ENCODE measurements at regions not wholly inside any gene's neighbourhood (a gene's known extent, or its start where the extent isn't known, plus 50 kb on each side); places are given as distances from the start of the nearest gene placed in this dataset.

DNA sequence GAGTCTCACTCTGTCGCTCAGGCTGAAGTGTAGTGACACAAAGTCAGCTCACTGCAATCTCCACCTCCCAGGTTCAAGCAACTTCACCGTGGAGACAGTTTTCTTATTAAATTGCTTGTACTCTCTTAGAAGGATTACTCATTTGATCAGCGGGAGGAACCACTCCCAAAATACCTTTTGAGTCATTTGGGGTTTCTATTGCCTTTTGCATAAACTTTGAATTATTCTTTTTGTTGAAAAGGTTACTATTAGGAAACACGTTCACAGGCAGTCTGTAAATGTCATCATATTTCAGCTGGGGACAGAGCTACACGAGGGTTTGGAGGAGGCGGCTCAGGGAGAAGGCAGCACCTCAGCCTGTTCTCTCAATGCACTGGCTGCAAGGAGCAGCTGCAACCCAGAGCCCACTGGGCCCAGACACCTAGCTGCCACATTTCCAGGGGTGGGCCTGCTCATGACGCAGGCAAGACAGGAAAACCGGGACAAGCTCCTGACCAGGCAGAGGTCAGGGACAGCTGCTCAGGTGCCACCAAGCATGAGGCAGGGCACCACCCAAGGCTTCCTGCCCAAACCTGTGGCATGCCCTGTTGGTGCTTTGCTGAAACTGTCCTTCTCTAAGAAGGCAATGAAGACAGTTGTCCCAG, 205.9 kb downstream of the BMP7 start:
- no peak for TF ChIP-seq CTCF (conservative IDR thresholded peaks at IDR 0.05)
- H3K27ac Mint-ChIP-seq (ENCODE audit: unreplicated experiment), result no peak overlapping the region
- no peaks in the 10 kb centered on the region for H3K36me3 Mint-ChIP-seq (ENCODE audit: low read depth)
- DNase-seq (ENCODE audit: low read depth, low spot score), result no peak
- H3K9me3 Mint-ChIP-seq, result no peaks in the 10 kb centered on the region
- no peak overlapping the region for H3K4me3 Mint-ChIP-seq
- H3K4me1 Mint-ChIP-seq, result peaks cover 4% of the 10 kb centered on the region
- peaks cover 55% of the 10 kb centered on the region for H3K27me3 Mint-ChIP-seq (ENCODE audit: low read depth)

- DNase-seq (ENCODE audit: low read depth, low spot score), result peak; percentile 68
- Mint-ChIP-seq H3K36me3 (ENCODE audit: low read depth) (no peaks in the 10 kb centered on the region), H3K9me3 (no peaks in the 10 kb centered on the region), H3K4me1 (peaks cover 10% of the 10 kb centered on the region), H3K27me3 (ENCODE audit: low read depth) (peaks cover 63% of the 10 kb centered on the region), H3K4me3 (no peak overlapping the region), H3K27ac (ENCODE audit: unreplicated experiment) (no peak overlapping the region)
- TF ChIP-seq CTCF (conservative IDR thresholded peaks at IDR 0.05), result peak; percentile 70
Measured at GRCh38 chr20:57061051-57061900, 205.2 kb downstream of the BMP7 start.

DNA sequence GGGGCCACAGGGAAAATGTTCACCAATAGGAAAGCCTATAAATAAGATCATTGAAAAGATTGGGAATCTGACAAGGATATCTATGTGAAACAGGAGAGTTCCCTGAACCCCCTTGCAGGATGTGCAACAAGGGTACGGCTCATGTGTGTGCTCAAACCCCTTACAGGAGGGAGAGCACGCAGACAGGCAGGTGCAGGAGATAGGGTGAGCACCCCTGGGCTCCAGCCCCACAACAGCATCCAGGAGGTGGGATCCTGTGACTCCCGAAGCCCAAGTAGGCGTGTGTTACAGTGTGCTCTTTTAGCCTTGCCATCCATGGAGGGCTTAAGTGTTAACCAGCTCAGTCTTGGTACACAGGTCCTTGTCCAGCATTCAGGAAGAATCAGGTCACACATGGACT, 204.2 kb downstream of the BMP7 start:
- no peak for TF ChIP-seq CTCF (conservative IDR thresholded peaks at IDR 0.05)
- Mint-ChIP-seq H3K27me3 (ENCODE audit: low read depth) (peaks cover 71% of the 10 kb centered on the region), H3K9me3 (no peaks in the 10 kb centered on the region), H3K27ac (ENCODE audit: unreplicated experiment) (no peak overlapping the region), H3K4me3 (no peak overlapping the region), H3K36me3 (ENCODE audit: low read depth) (no peaks in the 10 kb centered on the region), H3K4me1 (peaks cover 6% of the 10 kb centered on the region)
- DNase-seq (ENCODE audit: low read depth, low spot score), result no peak

DNA sequence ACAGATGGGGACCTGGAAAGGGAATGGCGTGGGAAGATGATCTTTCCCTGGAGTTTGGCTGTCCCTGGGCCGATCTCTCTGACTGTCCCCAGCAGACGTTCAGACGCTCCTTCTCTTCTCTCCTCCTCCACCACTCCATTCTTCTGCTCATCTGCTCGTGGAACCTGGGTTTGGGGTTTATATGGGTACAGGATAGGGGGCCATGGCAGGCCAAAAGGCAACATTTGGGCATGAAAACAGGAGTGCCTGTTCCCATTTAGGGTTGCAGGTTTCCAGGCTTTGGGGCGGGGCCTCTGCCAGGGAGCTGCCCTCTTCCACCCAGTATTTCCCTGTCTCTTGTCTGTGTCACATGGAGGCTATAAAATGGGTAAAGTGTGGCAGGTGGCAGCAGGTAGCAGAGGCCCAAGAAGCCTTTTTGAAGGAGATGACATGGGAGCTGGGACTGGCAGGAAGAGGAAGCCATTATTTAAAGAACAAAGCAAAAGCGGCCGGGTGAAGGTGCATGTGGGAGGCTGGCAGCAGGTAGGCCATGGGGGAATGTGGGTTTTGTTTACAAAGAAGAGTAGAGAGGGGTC, 203.7 kb downstream of the BMP7 start:
- peaks cover 6% of the 10 kb centered on the region for H3K4me1 Mint-ChIP-seq
- H3K9me3 Mint-ChIP-seq, result no peaks in the 10 kb centered on the region
- DNase-seq (ENCODE audit: low read depth, low spot score), result no peak
- no peak for TF ChIP-seq CTCF (conservative IDR thresholded peaks at IDR 0.05)
- peaks cover 72% of the 10 kb centered on the region for H3K27me3 Mint-ChIP-seq (ENCODE audit: low read depth)
- H3K4me3 Mint-ChIP-seq, result no peak overlapping the region
- no peak overlapping the region for H3K27ac Mint-ChIP-seq (ENCODE audit: unreplicated experiment)
- no peaks in the 10 kb centered on the region for H3K36me3 Mint-ChIP-seq (ENCODE audit: low read depth)

DNA sequence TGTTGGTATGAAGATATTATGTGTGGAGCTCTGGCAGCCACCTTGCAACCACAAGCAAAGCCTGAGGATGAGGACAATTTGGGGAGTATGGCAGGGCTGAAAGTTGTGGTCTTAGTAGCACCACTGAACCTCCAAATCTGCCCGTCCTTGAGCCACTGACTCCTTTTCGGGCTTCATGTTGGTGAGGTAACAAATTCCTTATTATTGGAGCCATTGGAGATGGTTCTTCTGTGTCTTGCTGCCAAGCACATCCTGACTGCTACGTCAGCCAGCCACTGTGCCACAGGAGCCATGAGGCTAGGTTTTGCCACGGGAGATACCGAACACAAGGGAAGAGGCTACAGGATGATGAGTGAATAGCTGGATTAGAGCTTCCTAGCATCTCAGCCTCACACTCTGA, 201.6 kb downstream of the BMP7 start:
- no peaks in the 10 kb centered on the region for H3K36me3 Mint-ChIP-seq (ENCODE audit: low read depth)
- no peak overlapping the region for H3K27ac Mint-ChIP-seq (ENCODE audit: unreplicated experiment)
- peaks cover 10% of the 10 kb centered on the region for H3K4me1 Mint-ChIP-seq
- DNase-seq (ENCODE audit: low read depth, low spot score), result no peak
- peaks cover 68% of the 10 kb centered on the region for H3K27me3 Mint-ChIP-seq (ENCODE audit: low read depth)
- H3K9me3 Mint-ChIP-seq, result no peaks in the 10 kb centered on the region
- no peak overlapping the region for H3K4me3 Mint-ChIP-seq
- TF ChIP-seq CTCF (conservative IDR thresholded peaks at IDR 0.05), result no peak
